ENCODE measurements at regions not wholly inside any gene's neighbourhood (a gene's known extent, or its start where the extent isn't known, plus 50 kb on each side); places are given as distances from the start of the nearest gene placed in this dataset.

DNA sequence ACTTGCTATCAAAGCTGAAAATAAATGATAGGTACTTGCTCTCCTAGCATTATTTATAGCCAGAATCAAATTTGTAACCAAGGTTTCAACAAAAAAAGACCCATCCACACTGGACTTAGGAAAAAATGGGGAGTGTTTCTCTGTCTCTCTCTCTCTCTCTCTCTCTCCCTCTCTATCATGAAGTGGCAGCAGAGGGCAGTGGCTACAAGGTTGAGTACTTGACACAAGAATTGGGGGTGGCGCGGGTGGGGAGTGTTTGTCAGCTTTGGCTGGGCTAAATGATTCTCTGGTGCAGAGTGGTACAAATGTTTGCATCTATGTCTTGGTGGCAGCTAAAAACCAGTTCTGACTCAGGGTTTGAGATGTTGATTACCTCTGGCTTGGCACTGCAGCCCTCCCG, 85.0 kb downstream of the RBM43 start:
- TF ChIP-seq POLR2A (IDR thresholded peaks at IDR 0.05), result no peak
- TF ChIP-seq CTCF (IDR thresholded peaks at IDR 0.05), result no peak

Data from testis (tissue), 2 donors.